H1 (cell line): ENCODE measurements at regions not wholly inside any gene's neighbourhood (a gene's known extent, or its start where the extent isn't known, plus 50 kb on each side); places are given as distances from the start of the nearest gene placed in this dataset.

Experiments used
- SIN3A ChIP-seq, 2 experiments: IDR thresholded peaks in 1 of 2; conservative IDR thresholded peaks in 1 of 2; 2 replicates each; pipeline ENCODE4 v1.6.1; 2011 to 2012; ENCODE audit warnings: low read length in 2 of 2, improper control_type of control experiment in 1 of 2, low read depth in 1 of 2, mild to moderate bottlenecking in 1 of 2

DNA sequence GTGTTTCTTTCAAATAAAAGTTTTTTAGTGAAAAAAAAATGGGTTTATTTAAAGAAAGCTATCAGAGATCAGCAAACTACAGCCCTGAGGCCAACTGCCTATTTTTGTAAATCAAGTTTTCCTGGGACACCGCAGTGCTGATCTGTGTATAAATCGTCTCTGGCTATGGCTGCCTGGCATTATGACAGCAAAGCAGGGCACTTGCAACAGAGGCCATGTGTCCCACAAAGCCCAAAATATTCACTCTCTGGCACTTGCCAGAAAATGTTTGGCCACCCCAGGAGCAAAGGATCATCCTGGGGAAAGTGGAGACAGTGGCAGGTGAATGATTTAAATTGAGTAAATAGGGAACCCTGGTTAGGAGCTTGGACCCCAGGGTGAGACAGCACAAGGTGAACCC, 291.6 kb downstream of the PREX1 start (continued):
- TF ChIP-seq SIN3A (conservative IDR thresholded peaks at IDR 0.05 in 1 of 2, IDR thresholded peaks at IDR 0.05 in 1 of 2; ENCODE audit: low read depth in 1 of 2, low read length in 2 of 2), result no peak
